PC-9 (cell line): ENCODE measurements at regions not wholly inside any gene's neighbourhood (a gene's known extent, or its start where the extent isn't known, plus 50 kb on each side); places are given as distances from the start of the nearest gene placed in this dataset.

ENCODE experiments used
- BruUV-seq: library from RNA; stranded (reverse); fragments of 400-500 nt; replicated peaks from 2 replicates; lab custom pipeline; 2021; lab: Mats Ljungman, UMichigan
- CTCF ChIA-PET: fragments of 300-600 bp; sonication (Branson Sonifier 250); formaldehyde crosslinking; loops from one replicate; lab custom pipeline; 2022; ENCODE audit warnings: antibody characterized with exemption; lab: Charles Lee
- POLR2A ChIA-PET: fragments of 300-600 bp; sonication (Branson Sonifier 250); formaldehyde crosslinking; loops from one replicate; lab custom pipeline; 2022; ENCODE audit warnings: antibody characterized with exemption; ENCODE audit not compliant: unreplicated experiment; lab: Charles Lee
- DNase-seq, 2 experiments: peaks; one replicate each; pipeline versions ENCODE4 v3.0.0 to v3.0.0-alpha.2; 2015 to 2022; ENCODE audit warnings: mixed read lengths in 1 of 2
- H2AFZ ChIP-seq: fragments of 200-600 bp; sonication (generic); 2 replicates; pipeline ENCODE4 v1.8.1; 2017; ENCODE audit warnings: antibody characterized with exemption
- H3F3A ChIP-seq: fragments of 200-600 bp; sonication (generic); 2 replicates; pipeline ENCODE4 v1.8.1; 2017; ENCODE audit warnings: antibody characterized with exemption, mild to moderate bottlenecking, low read depth; ENCODE audit not compliant: insufficient read depth
- H3K27ac ChIP-seq: fragments of 200-600 bp; sonication (generic); 2 replicates; pipeline ENCODE4 v1.6.1; 2016; ENCODE audit warnings: mixed run types
- H3K27me3 ChIP-seq: fragments of 200-600 bp; sonication (generic); 2 replicates; pipeline ENCODE4 v1.6.1; 2016; ENCODE audit warnings: low read depth, mixed run types; ENCODE audit not compliant: insufficient read depth
- H3K36me3 ChIP-seq: fragments of 200-600 bp; sonication (generic); 2 replicates; pipeline ENCODE4 v1.6.1; 2016; ENCODE audit warnings: low read depth, mixed run types
- H3K4me1 ChIP-seq: fragments of 200-600 bp; sonication (generic); replicated peaks from 2 replicates; pipeline ENCODE4 v1.6.1; 2016; ENCODE audit warnings: mixed run types; ENCODE audit not compliant: insufficient read depth
- H3K4me2 ChIP-seq: fragments of 200-600 bp; sonication (generic); 2 replicates; pipeline ENCODE4 v1.6.1; 2017; ENCODE audit warnings: mixed run types
- H3K4me3 ChIP-seq: fragments of 200-600 bp; sonication (generic); 2 replicates; pipeline ENCODE4 v1.6.1; 2016; ENCODE audit warnings: mixed run types
- H3K79me2 ChIP-seq: fragments of 200-600 bp; sonication (generic); 2 replicates; pipeline ENCODE4 v1.6.1; 2017; ENCODE audit warnings: low read depth, mixed run types
- H3K9me2 ChIP-seq: fragments of 200-600 bp; sonication (generic); 2 replicates; pipeline ENCODE4 v1.8.1; 2017; ENCODE audit warnings: mild to moderate bottlenecking; ENCODE audit not compliant: insufficient read depth
- H3K9me3 ChIP-seq: fragments of 200-600 bp; sonication (generic); 2 replicates; pipeline ENCODE4 v1.8.1; 2016; ENCODE audit warnings: low read depth; ENCODE audit not compliant: insufficient read depth
- H4K20me1 ChIP-seq: fragments of 200-600 bp; sonication (generic); 2 replicates; pipeline ENCODE4 v1.8.1; 2017; ENCODE audit not compliant: insufficient read depth
- CTCF ChIP-seq: fragments of 200-600 bp; sonication (generic); conservative IDR thresholded peaks from 2 replicates; pipeline ENCODE4 v1.6.1; 2017; ENCODE audit warnings: mixed run types, antibody characterized with exemption, mild to moderate bottlenecking, moderate library complexity
- EZH2 ChIP-seq: fragments of 200-600 bp; sonication (generic); IDR thresholded peaks from 2 replicates; pipeline ENCODE4 v1.8.0; 2017; ENCODE audit warnings: antibody characterized with exemption, low read depth
- intact Hi-C: fragments of 100-400 bp; cut with micrococcal nuclease; formaldehyde crosslinking; loops from one replicate; pipeline ENCODE4 v1.10.0; 2022; ENCODE audit not compliant: unreplicated experiment

GRCh38 chr3:23706111-23706510 lies 99.6 kb upstream of the UBE2E1 start:
- POLR2A ChIA-PET: no interaction called here
- H4K20me1 ChIP-seq: no peaks in the 10 kb centered on the region
- no peaks in the 10 kb centered on the region for H3K9me3 ChIP-seq
- H3K4me1 ChIP-seq: 0 out of 2 replicates have a peak, but pooled peaks cover 4% of the 10 kb centered on the region
- H3K4me3 ChIP-seq: no peak overlapping the region
- H3F3A ChIP-seq: peaks cover 6% of the 10 kb centered on the region; the same call in 1 of the 2 replicates
- no peaks in the 10 kb centered on the region for H3K36me3 ChIP-seq
- no peak for TF ChIP-seq CTCF
- no peak for TF ChIP-seq EZH2
- H3K9me2 ChIP-seq: no peaks in the 10 kb centered on the region
- no peak overlapping the region for H3K4me2 ChIP-seq
- H3K27me3 ChIP-seq: no peaks in the 10 kb centered on the region
- no peak overlapping the region for H2AFZ ChIP-seq
- H3K27ac ChIP-seq: no peak overlapping the region
- BruUV-seq: no TSS peak
- intact Hi-C loops: no loop called here
- CTCF ChIA-PET: no interaction called here
- H3K79me2 ChIP-seq: no peaks in the 10 kb centered on the region
- DNase-seq: no peak

- Histone ChIP-seq H3K79me2 (no peaks in the 10 kb centered on the region), H3K27ac (no peak overlapping the region), H3K9me2 (no peaks in the 10 kb centered on the region), H3K27me3 (no peaks in the 10 kb centered on the region), H4K20me1 (no peaks in the 10 kb centered on the region), H3K4me1 (peaks cover 20% of the 10 kb centered on the region), H3K36me3 (no peaks in the 10 kb centered on the region), H3F3A (peaks cover 18% of the 10 kb centered on the region), H3K4me3 (no peak overlapping the region), H2AFZ (no peak overlapping the region), H3K9me3 (no peaks in the 10 kb centered on the region), H3K4me2 (no peak overlapping the region)
- ChIA-PET POLR2A (no interaction called here), CTCF (no interaction called here)
- no TSS peak for BruUV-seq
- no peak for TF ChIP-seq EZH2
- no peak for TF ChIP-seq CTCF
- DNase-seq: no peak
- intact Hi-C loops: loop anchor here (5.0 kb wide), 1 partner anchor 52 kb away; no protein-coding TSS in a partner anchor
These were observed 95.8 kb upstream of the UBE2E1 start for GRCh38 chr3:23709987-23710386.

GRCh38 chr3:23710555-23710954 lies 95.2 kb upstream of the UBE2E1 start:
- no peak overlapping the region for H3K4me2 ChIP-seq
- H3K27me3 ChIP-seq: no peaks in the 10 kb centered on the region
- no peaks in the 10 kb centered on the region for H3K36me3 ChIP-seq
- no peak overlapping the region for H3K4me3 ChIP-seq
- ChIA-PET POLR2A (no interaction called here), CTCF (no interaction called here)
- H4K20me1 ChIP-seq: no peaks in the 10 kb centered on the region
- no peaks in the 10 kb centered on the region for H3K9me3 ChIP-seq
- H3K27ac ChIP-seq: no peak overlapping the region
- intact Hi-C loops: loop anchor here (5.0 kb wide), 1 partner anchor 52 kb away; no protein-coding TSS in a partner anchor
- H3K9me2 ChIP-seq: no peaks in the 10 kb centered on the region
- peaks cover 20% of the 10 kb centered on the region for H3K4me1 ChIP-seq
- H2AFZ ChIP-seq: no peak overlapping the region
- no peak for TF ChIP-seq EZH2
- no peak for TF ChIP-seq CTCF
- no peaks in the 10 kb centered on the region for H3K79me2 ChIP-seq
- BruUV-seq: no TSS peak
- DNase-seq: no peak
- peaks cover 18% of the 10 kb centered on the region for H3F3A ChIP-seq
